ENCODE measurements at regions not wholly inside any gene's neighbourhood (a gene's known extent, or its start where the extent isn't known, plus 50 kb on each side); places are given as distances from the start of the nearest gene placed in this dataset.

- TF ChIP-seq CTCF (IDR thresholded peaks at IDR 0.05) (no peak), POLR2A (IDR thresholded peaks at IDR 0.05) (no peak)
Observed at GRCh38 chr19:31610018-31610417, 260.8 kb upstream of the TSHZ3 start.
